ENCODE measurements at regions not wholly inside any gene's neighbourhood (a gene's known extent, or its start where the extent isn't known, plus 50 kb on each side); places are given as distances from the start of the nearest gene placed in this dataset.

- DNase-seq (ENCODE audit: low spot score in 2 of 2) = no peak
- WGBS, 2 donors = 90 to 95% methylated on average over 13 of the region's 13 CpGs
- TF ChIP-seq CTCF (IDR thresholded peaks at IDR 0.05) = no peak
- TF ChIP-seq POLR2A (IDR thresholded peaks at IDR 0.05) = no peak
- TF ChIP-seq EP300 (IDR thresholded peaks at IDR 0.05) = no peak
- H3K4me3 ChIP-seq = no peak overlapping the region
- no peaks in the 10 kb centered on the region for H3K36me3 ChIP-seq
- no peak overlapping the region for H3K27ac ChIP-seq
- H3K4me1 ChIP-seq = no peaks in the 10 kb centered on the region
- peaks cover 0 to 21% (median 0%) of the 10 kb centered on the region in 4 donors for H3K9me3 ChIP-seq
- H3K27me3 ChIP-seq = no peaks in the 10 kb centered on the region
These were observed 60.6 kb upstream of the IRX1 start for GRCh38 chr5:3534997-3535396.

GRCh38 chr5:3531320-3531986, 64.2 kb upstream of the IRX1 start:
- WGBS, 2 donors = 67 to 72% methylated on average over 8 of the region's 8 CpGs
- H3K9me3 ChIP-seq = peaks cover 0 to 18% (median 0%) of the 10 kb centered on the region in 4 donors
- no peaks in the 10 kb centered on the region for H3K4me1 ChIP-seq
- DNase-seq (ENCODE audit: low spot score in 2 of 2) = no peak
- no peak overlapping the region for H3K4me3 ChIP-seq
- no peak overlapping the region for H3K27ac ChIP-seq
- TF ChIP-seq POLR2A (IDR thresholded peaks at IDR 0.05) (no peak), CTCF (IDR thresholded peaks at IDR 0.05) (no peak), EP300 (IDR thresholded peaks at IDR 0.05) (no peak)
- H3K36me3 ChIP-seq = no peaks in the 10 kb centered on the region
- no peaks in the 10 kb centered on the region for H3K27me3 ChIP-seq

- H3K27ac ChIP-seq = no peak overlapping the region
- TF ChIP-seq EP300 (IDR thresholded peaks at IDR 0.05) = no peak
- TF ChIP-seq POLR2A (IDR thresholded peaks at IDR 0.05) = no peak
- TF ChIP-seq CTCF (IDR thresholded peaks at IDR 0.05) = no peak
- H3K27me3 ChIP-seq = no peaks in the 10 kb centered on the region
- H3K4me1 ChIP-seq = no peaks in the 10 kb centered on the region
- 68 to 73% methylated on average over 2 of the region's 2 CpGs for WGBS, 2 donors
- peaks cover 0 to 9% (median 0%) of the 10 kb centered on the region in 4 donors for H3K9me3 ChIP-seq
- no peak overlapping the region for H3K4me3 ChIP-seq
- no peak for DNase-seq (ENCODE audit: low spot score in 2 of 2)
- H3K36me3 ChIP-seq = no peaks in the 10 kb centered on the region
These were observed 65.4 kb upstream of the IRX1 start for GRCh38 chr5:3530251-3530650.

- Histone ChIP-seq H3K9me3 (no peaks in the 10 kb centered on the region), H3K4me1 (no peaks in the 10 kb centered on the region), H3K27ac (no peak overlapping the region), H3K27me3 (no peaks in the 10 kb centered on the region), H3K36me3 (no peaks in the 10 kb centered on the region), H3K4me3 (no peak overlapping the region)
- no peak for DNase-seq (ENCODE audit: low spot score in 2 of 2)
- TF ChIP-seq CTCF (IDR thresholded peaks at IDR 0.05) (no peak), EP300 (IDR thresholded peaks at IDR 0.05) (no peak)
- WGBS, 2 donors = 22 to 30% methylated on average over 4 of the region's 4 CpGs
These were observed 69.0 kb upstream of the IRX1 start for GRCh38 chr5:3526551-3527185.

- Histone ChIP-seq H3K4me1 (no peaks in the 10 kb centered on the region), H3K36me3 (no peaks in the 10 kb centered on the region), H3K27ac (no peak overlapping the region), H3K4me3 (no peak overlapping the region), H3K9me3 (no peaks in the 10 kb centered on the region), H3K27me3 (no peaks in the 10 kb centered on the region)
- DNase-seq (ENCODE audit: low spot score in 2 of 2) = no peak
- 85 to 100% methylated on average over 3 of the region's 3 CpGs for WGBS, 2 donors
- TF ChIP-seq CTCF (IDR thresholded peaks at IDR 0.05) = no peak
- no peak for TF ChIP-seq POLR2A (IDR thresholded peaks at IDR 0.05)
- no peak for TF ChIP-seq EP300 (IDR thresholded peaks at IDR 0.05)
These were observed 73.1 kb upstream of the IRX1 start for GRCh38 chr5:3522491-3522890.

Measured in tibial nerve (tissue), 4 donors.